Spinal cord (tissue), 9 donors: ENCODE measurements at regions not wholly inside any gene's neighbourhood (a gene's known extent, or its start where the extent isn't known, plus 50 kb on each side); places are given as distances from the start of the nearest gene placed in this dataset.
A peak's percentile ranks its signal among the peaks of the same experiment; 100 is the strongest.

Source experiments
- DNase-seq, 6 donors: peaks; one replicate each; pipeline versions ENCODE4 v3.0.0 to v3.0.0-alpha.2; 2013 to 2015; ENCODE audit warnings: low spot score in 6 of 6, low read depth in 4 of 6
- H3K27ac ChIP-seq: one replicate; pipeline ENCODE4 v1.5.1; 2013; ENCODE audit warnings: low read depth, low read length, control low read depth
- H3K27me3 ChIP-seq: one replicate; pipeline ENCODE4 v1.6.1; 2013; ENCODE audit warnings: low read length; ENCODE audit not compliant: control insufficient read depth, insufficient read depth
- H3K36me3 ChIP-seq: one replicate; pipeline ENCODE4 v1.6.1; 2013; ENCODE audit warnings: low read length; ENCODE audit not compliant: control insufficient read depth, insufficient read depth
- H3K4me1 ChIP-seq: one replicate; pipeline ENCODE4 v1.6.1; 2013; ENCODE audit warnings: low read length; ENCODE audit not compliant: control insufficient read depth, insufficient read depth
- H3K4me3 ChIP-seq: one replicate; pipeline ENCODE4 v1.5.1; 2013; ENCODE audit warnings: low read depth, low read length, control low read depth
- H3K9me3 ChIP-seq: one replicate; pipeline ENCODE4 v1.6.1; 2013; ENCODE audit warnings: low read length; ENCODE audit not compliant: control insufficient read depth, insufficient read depth
- WGBS: methylation state at CpG from one replicate; pipeline ENCODE4 v1.1.5; 2013; ENCODE audit warnings: missing lambda C conversion rate; ENCODE audit not compliant: insufficient coverage; 5-methylcytosine and 5-hydroxymethylcytosine counted together
- donor health status: healthy.

DNA sequence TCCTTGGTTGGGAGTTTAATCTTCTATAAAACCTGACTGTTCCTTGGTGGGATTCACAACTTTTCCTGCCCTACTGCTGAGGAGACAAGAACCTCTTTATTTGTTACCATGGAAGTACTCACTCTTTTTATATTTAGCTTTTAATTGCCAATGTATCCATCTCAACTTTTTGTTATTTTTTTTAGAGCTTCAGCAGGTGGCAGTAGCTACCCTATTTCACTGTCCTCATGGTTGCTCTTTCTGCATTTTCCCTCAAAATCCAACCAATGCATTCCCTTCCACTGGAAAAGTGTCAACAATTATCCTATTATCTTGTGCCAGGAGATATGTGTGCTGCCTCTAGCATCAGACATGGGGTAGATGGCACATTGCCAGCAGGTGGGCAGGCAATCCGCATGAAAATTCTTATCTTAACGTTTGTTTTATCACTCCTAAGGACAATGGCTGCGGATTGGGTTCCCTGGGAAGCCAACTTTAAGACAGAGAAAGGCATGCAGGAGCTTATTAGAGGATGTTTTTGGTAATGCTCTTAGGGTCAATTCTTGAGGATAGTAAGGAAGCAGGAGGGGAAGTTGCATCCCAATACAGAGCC is 406.4 kb downstream of the SNAPC1 start:
- no peaks in the 10 kb centered on the region for H3K27me3 ChIP-seq
- no peaks in the 10 kb centered on the region for H3K36me3 ChIP-seq
- DNase-seq = peak in 2 of 6 donors; percentile 8 to 44
- no peaks in the 10 kb centered on the region for H3K9me3 ChIP-seq
- 92% methylated on average over 2 of the region's 3 CpGs for WGBS
- no peaks in the 10 kb centered on the region for H3K4me1 ChIP-seq
- H3K4me3 ChIP-seq = no peak overlapping the region
- no peak overlapping the region for H3K27ac ChIP-seq

DNA sequence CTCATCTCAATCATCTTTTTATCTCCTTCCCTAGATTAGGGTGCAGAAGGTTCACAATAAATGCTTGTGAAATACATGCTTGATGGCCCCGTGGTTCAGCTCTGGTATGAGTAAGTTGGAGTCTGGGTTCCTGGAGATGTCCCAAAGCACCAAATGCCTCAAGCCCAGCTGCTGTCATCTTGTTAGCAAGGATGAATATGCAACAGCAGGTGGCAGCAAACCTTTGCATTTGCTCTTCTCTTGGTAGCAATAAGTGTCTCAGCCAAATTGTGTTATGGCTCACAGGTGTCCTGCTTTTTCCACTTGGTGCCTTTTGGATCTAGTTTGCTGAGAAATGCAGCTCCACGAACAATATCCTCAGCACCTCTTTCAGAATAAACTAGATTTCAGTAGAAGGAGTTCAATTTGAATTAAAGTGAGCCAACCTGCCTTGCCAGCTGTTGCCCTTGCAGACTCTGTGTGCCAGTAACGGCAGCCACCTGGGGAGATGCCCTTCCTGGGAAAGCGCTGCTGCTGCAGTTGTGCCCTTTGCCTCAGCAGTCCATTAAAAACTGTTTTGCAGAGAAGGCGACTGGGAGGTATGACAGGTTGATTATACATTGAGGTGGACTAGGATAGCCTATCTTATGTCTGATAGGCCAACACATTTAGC is 417.3 kb downstream of the SNAPC1 start:
- Histone ChIP-seq H3K36me3 (no peaks in the 10 kb centered on the region), H3K27ac (no peak overlapping the region), H3K4me3 (no peak overlapping the region), H3K4me1 (no peaks in the 10 kb centered on the region), H3K27me3 (no peaks in the 10 kb centered on the region), H3K9me3 (no peaks in the 10 kb centered on the region)
- 58% methylated on average over 5 of the region's 5 CpGs for WGBS
- peak; percentile 57 to 96 (median 74) for DNase-seq

DNA sequence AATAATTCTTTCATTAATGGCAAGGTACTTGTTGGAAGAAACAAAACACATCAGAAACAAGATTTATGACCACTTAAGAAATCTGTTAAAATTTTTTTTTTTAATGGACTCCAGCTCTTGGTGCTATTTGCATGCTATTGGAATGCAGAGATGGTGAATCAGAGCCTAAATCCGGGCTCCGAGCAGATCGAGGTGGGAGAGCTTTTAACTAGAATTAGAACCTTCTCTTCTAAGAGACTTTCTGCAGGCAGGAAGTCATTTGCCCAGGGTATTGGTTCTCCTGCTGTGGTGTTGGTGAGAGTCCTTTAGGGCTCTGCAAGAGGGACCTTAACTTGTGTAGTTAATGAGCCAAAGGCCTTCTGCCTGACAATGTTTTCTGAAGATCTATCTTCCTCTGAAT is 419.4 kb downstream of the SNAPC1 start:
- no peak overlapping the region for H3K27ac ChIP-seq
- no peak for DNase-seq
- H3K9me3 ChIP-seq = no peaks in the 10 kb centered on the region
- H3K27me3 ChIP-seq = no peaks in the 10 kb centered on the region
- H3K4me3 ChIP-seq = no peak overlapping the region
- no peaks in the 10 kb centered on the region for H3K36me3 ChIP-seq
- no CpG with 5 or more reads among the region's 3 CpGs for WGBS
- H3K4me1 ChIP-seq = no peaks in the 10 kb centered on the region

DNA sequence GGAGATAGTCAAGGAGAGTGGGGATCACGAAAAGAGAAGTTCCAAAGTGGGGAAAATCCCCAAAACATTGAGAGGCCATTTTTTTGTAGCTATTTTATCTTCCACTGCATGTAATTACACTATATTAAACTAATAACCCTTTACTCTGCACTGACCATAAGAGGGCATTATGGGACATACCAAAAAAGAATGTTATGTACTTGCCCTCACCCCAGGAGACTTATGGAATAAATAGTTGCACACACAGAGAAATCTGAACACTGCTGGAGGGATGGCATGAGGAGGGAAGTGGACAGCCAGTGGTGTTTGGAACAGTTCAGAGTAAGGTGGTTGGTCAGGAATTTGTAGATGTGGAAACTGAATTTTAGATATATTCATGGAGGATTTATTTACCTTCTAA is 422.9 kb downstream of the SNAPC1 start:
- Histone ChIP-seq H3K4me1 (no peaks in the 10 kb centered on the region), H3K36me3 (no peaks in the 10 kb centered on the region), H3K9me3 (no peaks in the 10 kb centered on the region), H3K27ac (no peak overlapping the region), H3K27me3 (no peaks in the 10 kb centered on the region), H3K4me3 (no peak overlapping the region)
- no CpG with 5 or more reads among the region's 1 CpG for WGBS
- no peak for DNase-seq

DNA sequence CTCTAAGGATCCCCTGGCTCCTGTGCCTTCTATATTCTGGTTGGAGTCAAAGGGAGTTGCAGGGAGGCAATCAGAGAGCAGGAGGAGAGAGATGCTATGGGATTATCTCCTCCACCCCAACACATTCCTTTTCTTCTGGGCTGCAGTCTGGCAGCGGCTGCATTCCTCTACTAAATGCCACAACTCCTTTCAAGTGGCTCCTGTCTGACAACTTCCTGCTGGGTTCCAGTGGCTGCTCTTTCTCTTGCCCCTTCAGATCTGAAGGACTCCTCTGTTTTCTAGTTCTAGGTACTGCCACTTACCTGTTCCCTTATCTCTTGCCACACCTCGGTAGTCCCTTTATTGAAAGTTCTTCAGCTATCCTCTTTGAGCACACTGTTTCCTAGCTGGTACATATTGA is 425.0 kb downstream of the SNAPC1 start:
- H3K27ac ChIP-seq = no peak overlapping the region
- H3K36me3 ChIP-seq = no peaks in the 10 kb centered on the region
- 55% methylated on average over 1 of the region's 2 CpGs for WGBS
- no peaks in the 10 kb centered on the region for H3K9me3 ChIP-seq
- DNase-seq = no peak
- no peak overlapping the region for H3K4me3 ChIP-seq
- H3K4me1 ChIP-seq = no peaks in the 10 kb centered on the region
- H3K27me3 ChIP-seq = no peaks in the 10 kb centered on the region

DNA sequence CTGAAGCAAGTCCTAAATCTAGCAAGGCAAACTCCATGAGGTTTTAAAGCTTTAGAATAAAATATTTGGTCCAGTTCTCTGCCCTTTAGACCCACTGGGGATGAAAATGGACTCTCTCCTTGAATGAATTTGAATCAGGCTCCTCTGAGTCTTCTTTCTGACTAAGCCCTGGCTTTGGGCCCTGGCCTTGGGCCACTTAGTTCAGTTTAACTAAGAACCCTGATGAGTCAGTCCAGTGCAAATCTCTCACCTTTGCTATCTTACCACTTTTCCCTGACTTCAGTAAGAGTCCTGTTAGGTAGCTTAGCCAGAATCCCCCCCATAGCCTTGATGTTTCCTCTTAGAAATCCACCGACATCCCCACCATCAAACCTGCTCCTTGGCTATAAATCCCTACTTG is 427.5 kb downstream of the SNAPC1 start:
- no peaks in the 10 kb centered on the region for H3K36me3 ChIP-seq
- DNase-seq = no peak
- H3K9me3 ChIP-seq = no peaks in the 10 kb centered on the region
- no peaks in the 10 kb centered on the region for H3K4me1 ChIP-seq
- H3K27me3 ChIP-seq = no peaks in the 10 kb centered on the region
- H3K4me3 ChIP-seq = no peak overlapping the region
- H3K27ac ChIP-seq = no peak overlapping the region
- no CpG with 5 or more reads among the region's 1 CpG for WGBS

DNA sequence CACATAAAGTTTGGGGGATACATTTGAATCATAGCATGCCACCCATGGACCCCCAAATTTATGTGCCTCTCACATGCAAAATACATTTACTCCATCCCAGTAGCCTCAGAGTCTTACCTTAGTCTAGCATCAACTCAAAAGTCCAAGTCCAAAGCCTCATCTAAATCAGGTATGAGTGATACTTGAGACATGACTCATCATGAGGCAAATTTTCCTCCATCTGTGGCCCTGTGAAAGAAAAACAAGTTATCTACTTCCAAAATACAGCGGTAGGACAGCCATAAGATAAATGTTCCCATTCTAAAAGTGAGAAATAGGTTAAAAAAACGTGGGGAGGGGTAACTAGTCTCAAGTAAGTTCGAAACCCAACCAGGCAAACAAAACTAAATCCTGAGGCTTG is 444.2 kb downstream of the SNAPC1 start:
- H3K4me3 ChIP-seq = no peak overlapping the region
- DNase-seq = no peak
- H3K4me1 ChIP-seq = no peaks in the 10 kb centered on the region
- peaks cover 2% of the 10 kb centered on the region for H3K9me3 ChIP-seq
- no peaks in the 10 kb centered on the region for H3K36me3 ChIP-seq
- no peaks in the 10 kb centered on the region for H3K27me3 ChIP-seq
- no peak overlapping the region for H3K27ac ChIP-seq
- no CpG with 5 or more reads among the region's 3 CpGs for WGBS

DNA sequence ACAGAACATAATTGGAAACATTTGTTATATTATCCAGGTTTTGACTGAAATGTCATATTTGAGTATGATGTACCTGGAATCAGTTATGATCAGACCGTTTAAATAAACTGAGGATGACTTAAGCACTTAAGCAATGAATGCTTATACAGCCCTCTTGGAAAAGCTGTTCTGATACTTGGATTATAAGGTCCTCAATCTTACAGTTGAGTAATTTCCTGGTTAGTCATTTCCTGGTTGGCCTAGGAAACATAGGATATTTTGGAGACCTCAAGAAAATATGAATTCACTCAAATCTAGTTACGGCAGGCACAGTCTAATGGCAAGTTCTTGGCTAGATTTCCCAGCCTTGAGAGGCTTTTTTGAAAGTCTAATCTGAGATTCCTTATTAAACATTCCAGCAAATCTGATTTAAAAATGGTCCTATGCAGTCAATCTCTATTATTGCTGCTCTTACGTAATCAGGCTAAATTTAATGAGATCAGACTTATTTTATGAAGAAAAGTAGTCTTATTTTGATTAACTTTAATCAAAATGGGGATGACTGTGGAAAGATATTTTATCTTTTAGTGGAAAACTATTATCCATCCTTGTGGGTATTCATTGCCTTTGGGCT is 447.2 kb downstream of the SNAPC1 start:
- no peaks in the 10 kb centered on the region for H3K36me3 ChIP-seq
- no peak for DNase-seq
- H3K4me3 ChIP-seq = no peak overlapping the region
- H3K27ac ChIP-seq = no peak overlapping the region
- no peaks in the 10 kb centered on the region for H3K27me3 ChIP-seq
- no peaks in the 10 kb centered on the region for H3K4me1 ChIP-seq
- peaks cover 2% of the 10 kb centered on the region for H3K9me3 ChIP-seq
- 90% methylated on average over 2 of the region's 3 CpGs for WGBS

DNA sequence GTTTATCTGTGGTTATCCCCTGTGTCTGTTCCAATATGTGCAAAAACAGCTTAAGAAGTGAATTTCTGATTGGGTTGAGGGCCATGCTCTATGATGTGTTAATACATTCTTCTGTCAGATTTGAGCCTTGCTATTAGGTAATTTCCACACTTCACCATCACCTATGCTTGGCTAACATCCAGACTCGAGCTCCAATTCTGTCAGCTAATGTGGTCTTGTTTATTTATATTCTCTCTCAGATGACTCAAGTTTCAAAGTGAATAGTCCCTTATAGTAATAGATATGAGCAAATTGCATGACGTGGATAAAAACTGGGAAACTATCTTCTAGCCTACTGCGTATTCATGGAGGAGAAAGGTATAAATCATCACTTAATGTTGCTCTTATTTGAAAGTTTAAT is 451.3 kb downstream of the SNAPC1 start:
- WGBS = no CpG with 5 or more reads among the region's 3 CpGs
- Histone ChIP-seq H3K27me3 (no peaks in the 10 kb centered on the region), H3K4me1 (no peaks in the 10 kb centered on the region), H3K27ac (no peak overlapping the region), H3K9me3 (no peaks in the 10 kb centered on the region), H3K4me3 (no peak overlapping the region), H3K36me3 (no peaks in the 10 kb centered on the region)
- DNase-seq = no peak

DNA sequence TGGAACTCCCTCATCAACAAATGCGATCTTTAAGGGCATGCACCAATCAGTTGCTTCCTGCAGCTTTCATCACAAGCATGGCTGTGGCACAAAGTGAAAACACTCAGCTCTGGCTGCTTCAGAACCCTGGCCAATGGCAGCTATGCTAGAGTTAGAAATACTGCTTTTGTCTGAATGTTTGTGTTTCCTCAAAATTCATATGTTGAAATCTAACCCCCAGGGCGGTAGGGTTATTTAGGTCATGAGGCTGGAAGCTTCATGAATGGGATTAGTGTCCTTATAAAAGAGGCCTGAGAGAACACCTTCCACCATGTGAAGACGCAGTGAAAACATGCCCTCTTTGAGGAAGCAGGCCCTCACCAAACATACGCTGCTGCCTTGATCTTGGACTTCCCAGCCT is 453.9 kb downstream of the SNAPC1 start:
- H3K9me3 ChIP-seq = no peaks in the 10 kb centered on the region
- H3K27me3 ChIP-seq = no peaks in the 10 kb centered on the region
- H3K36me3 ChIP-seq = no peaks in the 10 kb centered on the region
- WGBS = 93% methylated on average over 3 of the region's 4 CpGs
- H3K4me1 ChIP-seq = no peaks in the 10 kb centered on the region
- no peak overlapping the region for H3K27ac ChIP-seq
- no peak overlapping the region for H3K4me3 ChIP-seq
- DNase-seq = no peak
